ENCODE measurements at regions not wholly inside any gene's neighbourhood (a gene's known extent, or its start where the extent isn't known, plus 50 kb on each side); places are given as distances from the start of the nearest gene placed in this dataset.

DNA sequence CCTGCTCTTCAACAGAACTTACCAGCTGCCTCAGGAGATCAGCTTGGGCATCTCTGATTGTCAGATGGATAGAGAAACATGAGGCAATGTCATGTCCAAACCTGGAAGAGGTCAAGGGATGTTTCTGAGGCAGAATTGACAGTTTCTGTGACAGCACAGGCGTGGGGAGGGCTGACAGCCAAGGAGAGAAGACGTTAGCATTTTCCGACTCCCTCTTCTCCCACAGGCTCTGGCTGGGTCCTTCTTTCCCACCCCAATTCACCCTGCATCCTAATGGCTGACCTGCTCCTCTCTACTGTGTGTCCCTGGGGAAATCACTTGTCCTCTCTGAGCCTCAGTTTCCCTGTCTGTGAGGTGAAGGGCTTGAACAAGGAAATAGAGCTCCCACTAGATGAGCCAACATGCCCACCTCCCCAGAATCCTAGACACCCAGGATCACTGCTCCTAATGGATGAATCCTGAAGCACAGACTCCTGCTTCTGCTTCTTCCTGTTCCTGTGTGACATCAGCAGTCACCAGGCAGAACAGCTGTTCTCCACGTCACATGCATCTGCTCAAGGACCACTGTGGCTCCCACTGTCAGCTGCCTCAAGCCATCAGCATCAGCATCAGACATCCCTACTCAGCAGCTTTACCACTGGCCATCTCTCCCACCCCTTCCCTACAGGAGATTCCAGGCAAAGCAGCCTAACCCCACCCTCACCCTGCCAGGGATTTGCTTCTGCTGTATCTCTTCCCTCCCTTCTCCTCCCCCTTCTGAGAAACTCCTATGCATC lies 408.0 kb downstream of the MATN1 start:
- TF ChIP-seq, protein P1, sequence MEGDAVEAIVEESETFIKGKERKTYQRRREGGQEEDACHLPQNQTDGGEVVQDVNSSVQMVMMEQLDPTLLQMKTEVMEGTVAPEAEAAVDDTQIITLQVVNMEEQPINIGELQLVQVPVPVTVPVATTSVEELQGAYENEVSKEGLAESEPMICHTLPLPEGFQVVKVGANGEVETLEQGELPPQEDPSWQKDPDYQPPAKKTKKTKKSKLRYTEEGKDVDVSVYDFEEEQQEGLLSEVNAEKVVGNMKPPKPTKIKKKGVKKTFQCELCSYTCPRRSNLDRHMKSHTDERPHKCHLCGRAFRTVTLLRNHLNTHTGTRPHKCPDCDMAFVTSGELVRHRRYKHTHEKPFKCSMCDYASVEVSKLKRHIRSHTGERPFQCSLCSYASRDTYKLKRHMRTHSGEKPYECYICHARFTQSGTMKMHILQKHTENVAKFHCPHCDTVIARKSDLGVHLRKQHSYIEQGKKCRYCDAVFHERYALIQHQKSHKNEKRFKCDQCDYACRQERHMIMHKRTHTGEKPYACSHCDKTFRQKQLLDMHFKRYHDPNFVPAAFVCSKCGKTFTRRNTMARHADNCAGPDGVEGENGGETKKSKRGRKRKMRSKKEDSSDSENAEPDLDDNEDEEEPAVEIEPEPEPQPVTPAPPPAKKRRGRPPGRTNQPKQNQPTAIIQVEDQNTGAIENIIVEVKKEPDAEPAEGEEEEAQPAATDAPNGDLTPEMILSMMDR (IDR thresholded peaks at IDR 0.05), result no peak
- no peak for TF ChIP-seq EZH2phosphoT487 (IDR thresholded peaks at IDR 0.05)

Data from neural progenitor cell (in vitro differentiated cells).